Activated T-cell treated with anti-CD3 and anti-CD28 coated beads for 24 hours (primary cell): ENCODE measurements at regions not wholly inside any gene's neighbourhood (a gene's known extent, or its start where the extent isn't known, plus 50 kb on each side); places are given as distances from the start of the nearest gene placed in this dataset.

ENCODE experiments used
- DNase-seq: peaks from one replicate; pipeline ENCODE4 v3.0.0-alpha.2; 2020; ENCODE audit warnings: low read depth

- no peak for DNase-seq
Observed at GRCh38 chr5:54852007-54852406, 133.4 kb downstream of the ESM1 start.

GRCh38 chr5:54851449-54851848 is 133.9 kb downstream of the ESM1 start:
- DNase-seq, result no peak

GRCh38 chr5:54848581-54848980 is 136.8 kb downstream of the ESM1 start:
- no peak for DNase-seq

- no peak for DNase-seq
Observed at GRCh38 chr5:54845567-54845941, 139.8 kb downstream of the ESM1 start.

GRCh38 chr5:54844905-54845566 is 140.4 kb downstream of the ESM1 start:
- no peak for DNase-seq

GRCh38 chr5:54844266-54844665 is 141.1 kb downstream of the ESM1 start:
- DNase-seq, result no peak

GRCh38 chr5:54841481-54841880 is 143.9 kb downstream of the ESM1 start:
- no peak for DNase-seq

- no peak for DNase-seq
Observed at GRCh38 chr5:54838843-54839242, 146.6 kb downstream of the ESM1 start.

- DNase-seq, result no peak
Observed at GRCh38 chr5:54837981-54838380, 147.4 kb downstream of the ESM1 start.

GRCh38 chr5:54837093-54837492 is 148.3 kb downstream of the ESM1 start:
- DNase-seq, result no peak

- no peak for DNase-seq
Observed at GRCh38 chr5:54835647-54836046, 149.7 kb downstream of the ESM1 start.

- DNase-seq, result no peak
Observed at GRCh38 chr5:54834121-54834842, 151.1 kb downstream of the ESM1 start.

GRCh38 chr5:54833590-54833989 is 151.8 kb downstream of the ESM1 start:
- no peak for DNase-seq

GRCh38 chr5:54832858-54833257 is 152.5 kb downstream of the ESM1 start:
- DNase-seq, result no peak

GRCh38 chr5:54832045-54832444 is 153.3 kb downstream of the ESM1 start:
- no peak for DNase-seq

GRCh38 chr5:54831233-54831632 is 154.2 kb downstream of the ESM1 start:
- DNase-seq, result no peak

- DNase-seq, result no peak
Observed at GRCh38 chr5:54829676-54830535, 155.5 kb downstream of the ESM1 start.

GRCh38 chr5:54829102-54829501 is 156.3 kb downstream of the ESM1 start:
- no peak for DNase-seq

- no peak for DNase-seq
Observed at GRCh38 chr5:54828151-54828550, 157.2 kb downstream of the ESM1 start.

GRCh38 chr5:54825005-54825404 is 160.4 kb downstream of the ESM1 start:
- no peak for DNase-seq

GRCh38 chr5:54823006-54823405 is 162.4 kb downstream of the ESM1 start:
- no peak for DNase-seq

- no peak for DNase-seq
Observed at GRCh38 chr5:54822324-54822687, 163.1 kb downstream of the ESM1 start.
